HG02642 (cell line): ENCODE measurements at regions not wholly inside any gene's neighbourhood (a gene's known extent, or its start where the extent isn't known, plus 50 kb on each side); places are given as distances from the start of the nearest gene placed in this dataset.
"Not testable (repeated sequence)": the region's sequence is repeated elsewhere in the genome, so short reads cannot be mapped to it uniquely, and the experiment has no call there.

Experiments
- ATAC-seq: cut with Tn5 transposase; IDR thresholded peaks from one replicate; pipeline ENCODE4 v1.9.1; 2021; ENCODE audit warnings: mild to moderate bottlenecking; ENCODE audit not compliant: unreplicated experiment, poor library complexity

GRCh38 chr2:230637486-230637885 is 75.2 kb upstream of the CAB39 start:
- ATAC-seq = not testable (repeated sequence)

- no peak for ATAC-seq
Measured at GRCh38 chr2:230640540-230641011, 72.1 kb upstream of the CAB39 start.

GRCh38 chr2:230642966-230643365 is 69.7 kb upstream of the CAB39 start:
- ATAC-seq = no peak

GRCh38 chr2:230643576-230644291 is 68.9 kb upstream of the CAB39 start:
- ATAC-seq = peak; percentile 76

- peak; percentile 15 for ATAC-seq
Measured at GRCh38 chr2:230644356-230644935, 68.2 kb upstream of the CAB39 start.

GRCh38 chr2:230648356-230648755 is 64.3 kb upstream of the CAB39 start:
- no peak for ATAC-seq

- ATAC-seq = no peak
Measured at GRCh38 chr2:230650585-230651137, 62.0 kb upstream of the CAB39 start.

GRCh38 chr2:230654057-230654456 is 58.6 kb upstream of the CAB39 start:
- ATAC-seq = no peak

GRCh38 chr2:230657462-230657861 is 55.2 kb upstream of the CAB39 start:
- no peak for ATAC-seq

- no peak for ATAC-seq
Measured at GRCh38 chr2:230657906-230658305, 54.7 kb upstream of the CAB39 start.

- ATAC-seq = peak; percentile 0
Measured at GRCh38 chr2:230658577-230658876, 54.1 kb upstream of the CAB39 start.

- ATAC-seq = peak; percentile 49
Measured at GRCh38 chr2:230658877-230659652, 53.6 kb upstream of the CAB39 start.

- no peak for ATAC-seq
Measured at GRCh38 chr2:230660294-230661060, 52.2 kb upstream of the CAB39 start.

GRCh38 chr2:230661072-230661957 is 51.3 kb upstream of the CAB39 start:
- ATAC-seq = peak; percentile 29
